H1 (cell line): ENCODE measurements at regions not wholly inside any gene's neighbourhood (a gene's known extent, or its start where the extent isn't known, plus 50 kb on each side); places are given as distances from the start of the nearest gene placed in this dataset.

ENCODE experiments used
- CTCF ChIA-PET: fragments of 300-600 bp; sonication (Branson Sonifier 250); formaldehyde crosslinking; loops from one replicate; lab custom pipeline; 2021; ENCODE audit not compliant: partially characterized antibody; lab: Charles Lee
- POLR2A ChIA-PET: fragments of 300-600 bp; sonication (Branson Sonifier 250); formaldehyde crosslinking; loops from one replicate; lab custom pipeline; 2021; ENCODE audit warnings: inconsistent platforms; ENCODE audit not compliant: partially characterized antibody; lab: Charles Lee
- DNase-seq, 2 experiments: peaks; one replicate each; pipeline versions ENCODE4 v3.0.0 to v3.0.0-alpha.2; 2010 to 2022; ENCODE audit warnings: low spot score in 2 of 2, low read depth in 1 of 2, mixed read lengths in 1 of 2
- FAIRE-seq: peaks from 2 replicates; lab custom pipeline; 2011; peaks lifted over from hg19 to GRCh38; lab: Jason Lieb, UNC
- H2AFZ ChIP-seq: 2 replicates; pipeline ENCODE4 v1.8.1; 2012; ENCODE audit warnings: low read length, inconsistent platforms
- H2AK5ac ChIP-seq: 2 replicates; pipeline ENCODE4 v1.6.1; 2013; ENCODE audit warnings: low read depth, low read length
- H2BK120ac ChIP-seq: replicated peaks from 2 replicates; pipeline ENCODE3; 2013; ENCODE audit warnings: low read depth, low read length, inconsistent platforms
- H2BK12ac ChIP-seq: 2 replicates; pipeline ENCODE4 v1.6.1; 2013; ENCODE audit warnings: low read depth, low read length
- H2BK15ac ChIP-seq: 2 replicates; pipeline ENCODE4 v1.6.1; 2013; ENCODE audit warnings: low read length
- H2BK20ac ChIP-seq: 2 replicates; pipeline ENCODE4 v1.6.1; 2013; ENCODE audit warnings: low read length
- H2BK5ac ChIP-seq: 2 replicates; pipeline ENCODE4 v1.6.1; 2013; ENCODE audit warnings: low read depth, low read length
- H3K14ac ChIP-seq: 2 replicates; pipeline ENCODE4 v1.6.1; 2013; ENCODE audit warnings: inconsistent platforms; ENCODE audit not compliant: insufficient read length
- H3K18ac ChIP-seq: 2 replicates; pipeline ENCODE4 v1.6.1; 2013; ENCODE audit warnings: low read length; ENCODE audit errors: extremely low read depth
- H3K23ac ChIP-seq: 2 replicates; pipeline ENCODE4 v1.6.1; 2013; ENCODE audit warnings: inconsistent platforms; ENCODE audit not compliant: insufficient read length
- H3K23me2 ChIP-seq: 2 replicates; pipeline ENCODE4 v1.6.1; 2013; ENCODE audit warnings: low read depth, low read length
- H3K27ac ChIP-seq: 2 replicates; pipeline ENCODE4 v1.6.1; 2011; ENCODE audit warnings: low read depth, low read length, inconsistent platforms
- H3K27me3 ChIP-seq, 4 experiments: replicated peaks in 1 of 4; 1 replicate in 1 of 4; 2 replicates in 3 of 4; pipeline versions ENCODE4 v1.6.1 to v1.8.1; 2011 to 2013; ENCODE audit warnings: low read length in 3 of 4, mild to moderate bottlenecking in 3 of 4, inconsistent platforms in 2 of 4, mixed read lengths in 2 of 4, moderate library complexity in 1 of 4; ENCODE audit not compliant: control insufficient read depth in 3 of 4, insufficient read depth in 3 of 4; ENCODE audit errors: extremely low read depth in 1 of 4
- H3K36me3 ChIP-seq, 4 experiments: 2 replicates each; pipeline versions ENCODE4 v1.6.1 to v1.8.1; 2011 to 2013; ENCODE audit warnings: mild to moderate bottlenecking in 4 of 4, low read length in 3 of 4, moderate library complexity in 2 of 4, control low read depth in 1 of 4, inconsistent platforms in 1 of 4; ENCODE audit not compliant: insufficient read depth in 4 of 4, control insufficient read depth in 2 of 4
- H3K4ac ChIP-seq: replicated peaks from 2 replicates; pipeline ENCODE3; 2013; ENCODE audit warnings: low read length, low read depth, mixed read lengths, inconsistent platforms; ENCODE audit not compliant: insufficient read length
- H3K4me1 ChIP-seq, 4 experiments: replicated peaks in 1 of 4; 1 replicate in 1 of 4; 2 replicates in 3 of 4; pipeline versions ENCODE4 v1.6.1 to v1.8.1; 2011 to 2013; ENCODE audit warnings: low read length in 3 of 4, inconsistent platforms in 2 of 4, mixed read lengths in 1 of 4; ENCODE audit not compliant: insufficient read depth in 4 of 4, control insufficient read depth in 3 of 4
- H3K4me2 ChIP-seq, 2 experiments: 2 replicates each; pipeline versions ENCODE4 v1.6.1 to v1.8.1; 2011 to 2013; ENCODE audit warnings: low read depth in 2 of 2, low read length in 2 of 2, control low read depth in 1 of 2, inconsistent platforms in 1 of 2, mild to moderate bottlenecking in 1 of 2; ENCODE audit not compliant: insufficient read depth in 1 of 2
- H3K4me3 ChIP-seq, 4 experiments: fragments of 200-600, 300-600 bp in 1 of 4; sonication (generic), shearing (Covaris generic), sonication (Bioruptor Twin) in 1 of 4; 2 replicates each; pipeline versions ENCODE4 v1.5.1 to v1.8.1; 2011 to 2016; ENCODE audit warnings: low read length in 4 of 4, low read depth in 3 of 4, control low read depth in 2 of 4, inconsistent platforms in 2 of 4, mild to moderate bottlenecking in 2 of 4, mixed read lengths in 1 of 4, moderate library complexity in 1 of 4; ENCODE audit not compliant: insufficient read depth in 2 of 4; ENCODE audit errors: extremely low read depth in 1 of 4
- H3K56ac ChIP-seq: replicated peaks from 2 replicates; pipeline ENCODE3; 2013; ENCODE audit warnings: low read depth, mild to moderate bottlenecking, mixed read lengths, low read length, inconsistent platforms; ENCODE audit not compliant: insufficient read length
- H3K79me1 ChIP-seq: 2 replicates; pipeline ENCODE4 v1.6.1; 2013; ENCODE audit warnings: low read depth, low read length, control low read depth
- H3K79me2 ChIP-seq, 2 experiments: 2 replicates each; pipeline versions ENCODE4 v1.6.1 to v1.8.1; 2012 to 2013; ENCODE audit warnings: low read length in 2 of 2, mild to moderate bottlenecking in 2 of 2, inconsistent platforms in 1 of 2; ENCODE audit not compliant: insufficient read depth in 2 of 2, control insufficient read depth in 1 of 2
- H3K9ac ChIP-seq, 4 experiments: replicated peaks in 1 of 4; 1 replicate in 1 of 4; 2 replicates in 3 of 4; pipeline versions ENCODE4 v1.6.1 to v1.8.1; 2011 to 2013; ENCODE audit warnings: low read depth in 3 of 4, low read length in 3 of 4, control low read depth in 2 of 4, mild to moderate bottlenecking in 2 of 4, moderate library complexity in 2 of 4, inconsistent platforms in 1 of 4; ENCODE audit errors: extremely low read depth in 1 of 4
- H3K9me3 ChIP-seq, 2 experiments: 2 replicates each; pipeline versions ENCODE4 v1.6.1 to v1.8.1; 2012 to 2013; ENCODE audit warnings: mild to moderate bottlenecking in 2 of 2, moderate library complexity in 2 of 2, control low read depth in 1 of 2, inconsistent platforms in 1 of 2, low read depth in 1 of 2, low read length in 1 of 2, mixed read lengths in 1 of 2; ENCODE audit not compliant: insufficient read depth in 2 of 2
- H4K20me1 ChIP-seq, 2 experiments: replicated peaks in 1 of 2; 2 replicates each; pipeline versions ENCODE3 to v1.8.1; 2011 to 2013; ENCODE audit warnings: inconsistent platforms in 2 of 2, low read length in 2 of 2, mild to moderate bottlenecking in 1 of 2; ENCODE audit not compliant: insufficient read depth in 2 of 2, control insufficient read depth in 1 of 2
- H4K5ac ChIP-seq: 2 replicates; pipeline ENCODE4 v1.6.1; 2013; ENCODE audit warnings: low read length, low read depth, mixed read lengths, inconsistent platforms; ENCODE audit not compliant: insufficient read length
- H4K8ac ChIP-seq: 2 replicates; pipeline ENCODE4 v1.8.0; 2013; ENCODE audit warnings: mild to moderate bottlenecking, moderate library complexity, low read length, inconsistent platforms; ENCODE audit not compliant: insufficient read depth; ENCODE audit errors: extremely low read depth
- H4K91ac ChIP-seq: replicated peaks from 2 replicates; pipeline ENCODE3; 2013; ENCODE audit warnings: low read length, mixed read lengths, inconsistent platforms; ENCODE audit not compliant: insufficient read length
- CBX5 ChIP-seq: fragments of 300-800, 300-1000 bp; sonication (generic); IDR thresholded peaks from 2 replicates; pipeline ENCODE4 v1.7.1; 2016; ENCODE audit warnings: antibody characterized with exemption, low read length, low read depth
- CEBPB ChIP-seq: IDR thresholded peaks from 2 replicates; pipeline ENCODE4 v1.6.1; 2012; ENCODE audit warnings: low read depth, low read length
- CHD1 ChIP-seq: IDR thresholded peaks from 2 replicates; pipeline ENCODE4 v1.6.1; 2012; ENCODE audit warnings: low read depth, low read length, improper control_type of control experiment
- CREB1 ChIP-seq: IDR thresholded peaks from 2 replicates; pipeline ENCODE4 v1.6.1; 2012; ENCODE audit warnings: inconsistent platforms
- KDM4A ChIP-seq: IDR thresholded peaks from one replicate; pipeline ENCODE4 v1.7.1; 2012; ENCODE audit warnings: low read depth, mild to moderate bottlenecking, moderate library complexity, low read length, inconsistent platforms; ENCODE audit not compliant: severe bottlenecking
- NRF1 ChIP-seq: IDR thresholded peaks from 2 replicates; pipeline ENCODE4 v1.6.1; 2011; ENCODE audit warnings: mild to moderate bottlenecking, low read depth, low read length, improper control_type of control experiment
- POLR2A ChIP-seq, 2 experiments: IDR thresholded peaks; 1 replicate in 1 of 2; 2 replicates in 1 of 2; pipeline ENCODE4 v1.6.1; 2011; ENCODE audit warnings: low read depth in 2 of 2, low read length in 2 of 2, mild to moderate bottlenecking in 2 of 2; ENCODE audit errors: control extremely low read depth in 1 of 2
- POLR2AphosphoS5 ChIP-seq: IDR thresholded peaks from 2 replicates; pipeline ENCODE4 v1.6.1; 2011; ENCODE audit warnings: low read depth, low read length
- RBBP5 ChIP-seq: IDR thresholded peaks from 2 replicates; pipeline ENCODE4 v1.7.1; 2012; ENCODE audit warnings: low read depth, mild to moderate bottlenecking, inconsistent platforms, low read length, moderate library complexity, borderline replicate concordance
- RFX5 ChIP-seq: IDR thresholded peaks from 2 replicates; pipeline ENCODE4 v1.6.1; 2011; ENCODE audit warnings: low read depth, low read length, improper control_type of control experiment, borderline replicate concordance
- SIX5 ChIP-seq: IDR thresholded peaks from 2 replicates; pipeline ENCODE4 v1.6.1; 2011; ENCODE audit warnings: mild to moderate bottlenecking, low read depth, low read length
- SP1 ChIP-seq: IDR thresholded peaks from 2 replicates; pipeline ENCODE4 v1.6.1; 2011; ENCODE audit warnings: low read depth, low read length
- SRF ChIP-seq: IDR thresholded peaks from 2 replicates; pipeline ENCODE4 v1.6.1; 2011; ENCODE audit warnings: mild to moderate bottlenecking, low read depth, low read length, moderate library complexity
- TAF7 ChIP-seq: optimal IDR thresholded peaks from 2 replicates; pipeline ENCODE3; 2011; ENCODE audit warnings: low read depth, mild to moderate bottlenecking, inconsistent platforms, low read length, moderate library complexity, borderline replicate concordance
- TCF12 ChIP-seq: IDR thresholded peaks from 2 replicates; pipeline ENCODE4 v1.6.1; 2011; ENCODE audit warnings: low read depth, mild to moderate bottlenecking, low read length
- YY1 ChIP-seq: IDR thresholded peaks from 2 replicates; pipeline ENCODE4 v1.6.1; 2011; ENCODE audit warnings: low read depth, mild to moderate bottlenecking, low read length
- TF ChIP-seq, protein P1 (sequence below): IDR thresholded peaks from 2 replicates; pipeline ENCODE4 v1.6.1; 2011; ENCODE audit warnings: low read length, improper control_type of control experiment

DNA sequence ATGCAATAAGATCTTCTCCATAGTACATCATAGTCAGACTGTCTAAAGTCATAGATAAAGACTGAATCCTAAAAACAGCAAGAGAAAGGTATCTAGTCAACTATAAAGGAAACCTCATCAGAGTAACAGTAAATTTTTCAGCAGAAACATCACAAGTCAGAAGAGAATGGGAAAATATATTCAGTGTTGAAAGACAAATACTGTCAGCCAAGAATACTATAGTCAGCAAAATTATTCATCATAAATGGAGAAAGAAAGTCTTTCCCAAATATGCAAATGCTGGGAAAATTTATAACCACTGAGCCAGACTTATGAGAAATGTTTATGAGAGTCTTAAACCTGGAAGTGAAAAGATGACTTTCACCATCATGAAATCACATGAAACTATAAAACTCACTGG lies 136.7 kb downstream of the KDR start:
- Histone ChIP-seq H3K9ac (no peak overlapping the region), H3K4me3 (no peak overlapping the region), H3K27ac (no peak overlapping the region), H2AK5ac (no peak overlapping the region), H3K56ac (no peak overlapping the region), H2BK15ac (no peak overlapping the region), H2BK5ac (no peak overlapping the region), H3K4me1 (peaks cover 7 to 11% (median 9%) of the 10 kb centered on the region in 4 experiments), H3K79me1 (no peaks in the 10 kb centered on the region), H4K5ac (no peak overlapping the region), H3K4ac (no peak overlapping the region), H3K4me2 (no peak overlapping the region), H3K27me3 (no peaks in the 10 kb centered on the region), H4K91ac (no peak overlapping the region), H3K14ac (no peak overlapping the region), H2AFZ (no peak overlapping the region), H3K23me2 (peaks cover 3% of the 10 kb centered on the region; the same call in 1 of the 2 replicates), H3K18ac (no peak overlapping the region), H3K9me3 (peaks cover 0 to 10% of the 10 kb centered on the region in 2 experiments; a peak in 3 of 4 replicates), H2BK12ac (no peak overlapping the region), H2BK120ac (no peak overlapping the region), H4K8ac (no peak overlapping the region), H4K20me1 (no peaks in the 10 kb centered on the region), H3K23ac (no peak overlapping the region), H3K36me3 (no peaks in the 10 kb centered on the region), H2BK20ac (no peak overlapping the region), H3K79me2 (no peaks in the 10 kb centered on the region)
- ChIA-PET CTCF (no interaction called here), POLR2A (no interaction called here)
- no peak for DNase-seq
- no peak for FAIRE-seq
- TF ChIP-seq, protein P1, sequence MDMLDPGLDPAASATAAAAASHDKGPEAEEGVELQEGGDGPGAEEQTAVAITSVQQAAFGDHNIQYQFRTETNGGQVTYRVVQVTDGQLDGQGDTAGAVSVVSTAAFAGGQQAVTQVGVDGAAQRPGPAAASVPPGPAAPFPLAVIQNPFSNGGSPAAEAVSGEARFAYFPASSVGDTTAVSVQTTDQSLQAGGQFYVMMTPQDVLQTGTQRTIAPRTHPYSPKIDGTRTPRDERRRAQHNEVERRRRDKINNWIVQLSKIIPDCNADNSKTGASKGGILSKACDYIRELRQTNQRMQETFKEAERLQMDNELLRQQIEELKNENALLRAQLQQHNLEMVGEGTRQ, result no peak
- TF ChIP-seq CEBPB (no peak), POLR2AphosphoS5 (no peak), SP1 (no peak), KDM4A (no peak), RFX5 (no peak), SIX5 (no peak), TCF12 (no peak), CREB1 (no peak), NRF1 (no peak), CHD1 (no peak), CBX5 (no peak), POLR2A (IDR thresholded peaks at IDR 0.05; ENCODE audit: control extremely low read depth in 1 of 2, low read depth in 2 of 2, low read length in 2 of 2) (no peak), RBBP5 (no peak), YY1 (no peak), TAF7 (no peak), SRF (no peak)
